HepG2 (cell line): ENCODE measurements at regions not wholly inside any gene's neighbourhood (a gene's known extent, or its start where the extent isn't known, plus 50 kb on each side); places are given as distances from the start of the nearest gene placed in this dataset.

Source experiments
- MYNN ChIP-seq: sonication (generic); formaldehyde crosslinking; IDR thresholded peaks from 2 replicates; pipeline ENCODE4 v1.4.0; 2020; ENCODE audit warnings: mild to moderate bottlenecking, low read depth, missing genetic modification reagents
- NCOA2 ChIP-seq: sonication (generic); formaldehyde crosslinking; IDR thresholded peaks from 2 replicates; pipeline ENCODE4 v1.8.0; 2022; ENCODE audit warnings: inconsistent platforms
- PCBP1 ChIP-seq: fragments of 200-400 bp; formaldehyde crosslinking; IDR thresholded peaks from 2 replicates; pipeline ENCODE4 v1.6.1; 2017; ENCODE audit warnings: mild to moderate bottlenecking, low read depth, low read length, borderline replicate concordance
- TAF1 ChIP-seq: sonication (generic); formaldehyde crosslinking; IDR thresholded peaks from 2 replicates; pipeline ENCODE4 v1.4.0; 2020; ENCODE audit warnings: missing genetic modification reagents
- ZBTB21 ChIP-seq: sonication (generic); formaldehyde crosslinking; IDR thresholded peaks from 2 replicates; pipeline ENCODE4 v1.4.0; 2020; ENCODE audit warnings: missing genetic modification reagents
- ZNF160 ChIP-seq: sonication (generic); formaldehyde crosslinking; IDR thresholded peaks from 2 replicates; pipeline ENCODE4 v1.8.0; 2022; ENCODE audit warnings: mild to moderate bottlenecking, inconsistent platforms, missing genetic modification reagents
- ZNF30 ChIP-seq: sonication (generic); formaldehyde crosslinking; IDR thresholded peaks from 2 replicates; pipeline ENCODE4 v1.5.0; 2020; ENCODE audit warnings: mild to moderate bottlenecking, missing genetic modification reagents
- ZNF609 ChIP-seq: sonication (generic); formaldehyde crosslinking; IDR thresholded peaks from 2 replicates; pipeline ENCODE4 v1.4.0; 2020; ENCODE audit warnings: mild to moderate bottlenecking, missing genetic modification reagents, borderline replicate concordance
- ZNF780A ChIP-seq: sonication (generic); formaldehyde crosslinking; IDR thresholded peaks from 2 replicates; pipeline ENCODE4 v1.8.0; 2022; ENCODE audit warnings: mild to moderate bottlenecking, missing genetic modification reagents, moderate library complexity
- TF ChIP-seq, protein P1 (sequence below), 2 experiments: sonication (generic) in 1 of 2; formaldehyde crosslinking in 1 of 2; IDR thresholded peaks; 2 replicates each; pipeline versions ENCODE4 v1.6.1 to v1.9.0; 2014 to 2022; ENCODE audit warnings: antibody characterized with exemption in 1 of 2, borderline replicate concordance in 1 of 2, inconsistent platforms in 1 of 2, low read depth in 1 of 2, missing genetic modification reagents in 1 of 2
- TF ChIP-seq, protein P2 (sequence below): sonication (generic); formaldehyde crosslinking; IDR thresholded peaks from 2 replicates; pipeline ENCODE4 v1.4.0; 2020; ENCODE audit warnings: mild to moderate bottlenecking, missing genetic modification reagents
- TF ChIP-seq, protein P3 (sequence below): IDR thresholded peaks from 2 replicates; pipeline ENCODE4 v1.6.1; 2016; ENCODE audit warnings: missing genetic modification reagents, missing compliant biosample characterization

DNA sequence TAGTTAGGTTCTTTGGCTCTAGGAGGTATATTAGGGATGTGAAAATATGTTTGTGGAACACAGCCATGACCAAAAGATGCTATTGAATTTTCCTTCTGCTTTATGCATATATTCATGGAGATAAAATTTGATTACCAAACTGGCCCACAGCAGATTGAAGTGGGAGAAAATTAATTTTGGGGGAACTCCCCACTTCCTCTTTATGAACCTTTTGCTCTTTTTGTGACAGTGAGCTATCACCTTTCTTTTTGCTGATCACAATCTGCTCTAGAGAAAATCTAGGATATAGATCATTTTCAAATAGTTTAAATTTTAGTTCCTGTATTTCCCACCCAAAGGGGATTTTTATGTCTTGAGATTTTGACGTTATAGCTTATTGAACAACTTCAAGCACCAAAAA lies 313.0 kb downstream of the GABRB2 start (continued):
- TF ChIP-seq ZNF780A (CRISPR knock-in tag) (no peak), ZNF609 (CRISPR knock-in tag) (no peak), ZBTB21 (CRISPR knock-in tag) (no peak), TAF1 (CRISPR knock-in tag) (no peak), NCOA2 (CRISPR knock-in tag) (no peak), ZNF30 (CRISPR knock-in tag) (no peak), PCBP1 (no peak), ZNF160 (no peak), MYNN (CRISPR knock-in tag) (no peak)
- TF ChIP-seq, protein P1, sequence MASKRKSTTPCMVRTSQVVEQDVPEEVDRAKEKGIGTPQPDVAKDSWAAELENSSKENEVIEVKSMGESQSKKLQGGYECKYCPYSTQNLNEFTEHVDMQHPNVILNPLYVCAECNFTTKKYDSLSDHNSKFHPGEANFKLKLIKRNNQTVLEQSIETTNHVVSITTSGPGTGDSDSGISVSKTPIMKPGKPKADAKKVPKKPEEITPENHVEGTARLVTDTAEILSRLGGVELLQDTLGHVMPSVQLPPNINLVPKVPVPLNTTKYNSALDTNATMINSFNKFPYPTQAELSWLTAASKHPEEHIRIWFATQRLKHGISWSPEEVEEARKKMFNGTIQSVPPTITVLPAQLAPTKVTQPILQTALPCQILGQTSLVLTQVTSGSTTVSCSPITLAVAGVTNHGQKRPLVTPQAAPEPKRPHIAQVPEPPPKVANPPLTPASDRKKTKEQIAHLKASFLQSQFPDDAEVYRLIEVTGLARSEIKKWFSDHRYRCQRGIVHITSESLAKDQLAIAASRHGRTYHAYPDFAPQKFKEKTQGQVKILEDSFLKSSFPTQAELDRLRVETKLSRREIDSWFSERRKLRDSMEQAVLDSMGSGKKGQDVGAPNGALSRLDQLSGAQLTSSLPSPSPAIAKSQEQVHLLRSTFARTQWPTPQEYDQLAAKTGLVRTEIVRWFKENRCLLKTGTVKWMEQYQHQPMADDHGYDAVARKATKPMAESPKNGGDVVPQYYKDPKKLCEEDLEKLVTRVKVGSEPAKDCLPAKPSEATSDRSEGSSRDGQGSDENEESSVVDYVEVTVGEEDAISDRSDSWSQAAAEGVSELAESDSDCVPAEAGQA (IDR thresholded peaks at IDR 0.05; ENCODE audit: low read depth) = no peak
- TF ChIP-seq, protein P1 (CRISPR knock-in tag; IDR thresholded peaks at IDR 0.05; ENCODE audit: borderline replicate concordance) = no peak
- TF ChIP-seq, protein P2, sequence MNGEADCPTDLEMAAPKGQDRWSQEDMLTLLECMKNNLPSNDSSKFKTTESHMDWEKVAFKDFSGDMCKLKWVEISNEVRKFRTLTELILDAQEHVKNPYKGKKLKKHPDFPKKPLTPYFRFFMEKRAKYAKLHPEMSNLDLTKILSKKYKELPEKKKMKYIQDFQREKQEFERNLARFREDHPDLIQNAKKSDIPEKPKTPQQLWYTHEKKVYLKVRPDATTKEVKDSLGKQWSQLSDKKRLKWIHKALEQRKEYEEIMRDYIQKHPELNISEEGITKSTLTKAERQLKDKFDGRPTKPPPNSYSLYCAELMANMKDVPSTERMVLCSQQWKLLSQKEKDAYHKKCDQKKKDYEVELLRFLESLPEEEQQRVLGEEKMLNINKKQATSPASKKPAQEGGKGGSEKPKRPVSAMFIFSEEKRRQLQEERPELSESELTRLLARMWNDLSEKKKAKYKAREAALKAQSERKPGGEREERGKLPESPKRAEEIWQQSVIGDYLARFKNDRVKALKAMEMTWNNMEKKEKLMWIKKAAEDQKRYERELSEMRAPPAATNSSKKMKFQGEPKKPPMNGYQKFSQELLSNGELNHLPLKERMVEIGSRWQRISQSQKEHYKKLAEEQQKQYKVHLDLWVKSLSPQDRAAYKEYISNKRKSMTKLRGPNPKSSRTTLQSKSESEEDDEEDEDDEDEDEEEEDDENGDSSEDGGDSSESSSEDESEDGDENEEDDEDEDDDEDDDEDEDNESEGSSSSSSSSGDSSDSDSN (CRISPR knock-in tag) = no peak
- TF ChIP-seq, protein P3, sequence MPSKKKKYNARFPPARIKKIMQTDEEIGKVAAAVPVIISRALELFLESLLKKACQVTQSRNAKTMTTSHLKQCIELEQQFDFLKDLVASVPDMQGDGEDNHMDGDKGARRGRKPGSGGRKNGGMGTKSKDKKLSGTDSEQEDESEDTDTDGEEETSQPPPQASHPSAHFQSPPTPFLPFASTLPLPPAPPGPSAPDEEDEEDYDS = no peak
- TF ChIP-seq, all 625 proteins: peak for 0
